K562 (cell line): ENCODE measurements at regions not wholly inside any gene's neighbourhood (a gene's known extent, or its start where the extent isn't known, plus 50 kb on each side); places are given as distances from the start of the nearest gene placed in this dataset.

Experiments used
- ATAC-seq: fragments of 200-7000 bp; cut with Tn5 transposase; 3 replicates; pipeline ENCODE4 v1.9.1; 2020; ENCODE audit warnings: moderate library complexity
- BruUV-seq: library from RNA; stranded (reverse); fragments of 400-500 nt; replicated peaks from 2 replicates; lab custom pipeline; 2021; lab: Mats Ljungman, UMichigan
- CTCF ChIA-PET: fragments of 300-600 bp; formaldehyde crosslinking; extraction: SDS; loops from one replicate; lab custom pipeline; 2021; ENCODE audit warnings: low intra/inter-chr PET ratio; lab: Yijun Ruan, JAX
- POLR2A ChIA-PET: fragments of 300-600, 350-650 bp; sonication (Branson Sonifier 250); formaldehyde crosslinking; extraction: SDS; loops from one replicate; lab custom pipeline; 2021; ENCODE audit warnings: antibody characterized with exemption, inconsistent platforms; lab: Yijun Ruan, JAX
- DNase-seq, 4 experiments: peaks; one replicate each; pipeline versions ENCODE4 v3.0.0 to v3.0.0-alpha.2; 2011 to 2018; ENCODE audit warnings: low spot score in 3 of 4, mixed read lengths in 3 of 4; ENCODE audit errors: extremely low read depth in 1 of 4
- FAIRE-seq: peaks from 2 replicates; lab custom pipeline; 2011; peaks lifted over from hg19 to GRCh38; lab: Jason Lieb, UNC
- H2AFZ ChIP-seq: 2 replicates; pipeline ENCODE4 v1.6.0; 2011; ENCODE audit warnings: low read depth, low read length, control low read depth, inconsistent platforms
- H3K27ac ChIP-seq: fragments of 200-600 bp; 3 replicates; pipeline ENCODE4 v1.8.0; 2011; ENCODE audit warnings: low read depth, mild to moderate bottlenecking, control low read depth, inconsistent platforms, low read length, moderate library complexity, mixed read lengths; ENCODE audit errors: extremely low read depth
- H3K27me3 ChIP-seq, 2 experiments: fragments of 300-600 bp in 1 of 2; 2 replicates in 1 of 2; 3 replicates in 1 of 2; pipeline versions ENCODE4 v1.6.0 to v1.8.0; 2011; ENCODE audit warnings: inconsistent platforms in 2 of 2, low read length in 2 of 2, mild to moderate bottlenecking in 1 of 2, mixed read lengths in 1 of 2, moderate library complexity in 1 of 2; ENCODE audit not compliant: control insufficient read depth in 2 of 2, insufficient read depth in 2 of 2
- H3K36me3 ChIP-seq: fragments of 300-600 bp; 3 replicates; pipeline ENCODE4 v1.8.0; 2011; ENCODE audit warnings: mild to moderate bottlenecking, low read length, inconsistent platforms; ENCODE audit not compliant: control insufficient read depth, insufficient read depth
- H3K4me1 ChIP-seq, 2 experiments: fragments of 200-600 bp in 1 of 2; replicated peaks in 1 of 2; 2 replicates in 1 of 2; 3 replicates in 1 of 2; pipeline versions ENCODE4 v1.5.1 to v1.8.0; 2011; ENCODE audit warnings: inconsistent platforms in 2 of 2, low read length in 2 of 2, mild to moderate bottlenecking in 1 of 2, mixed read lengths in 1 of 2, moderate library complexity in 1 of 2; ENCODE audit not compliant: control insufficient read depth in 2 of 2, insufficient read depth in 2 of 2
- H3K4me2 ChIP-seq: 2 replicates; pipeline ENCODE4 v1.6.1; 2011; ENCODE audit warnings: low read length, control low read depth, inconsistent platforms, mixed read lengths; ENCODE audit not compliant: insufficient read depth
- H3K4me3 ChIP-seq: fragments of 200-600 bp; sonication (generic), shearing (Covaris generic); 2 replicates; pipeline ENCODE4 v1.5.1; 2016; ENCODE audit warnings: control low read depth, inconsistent platforms
- H3K79me2 ChIP-seq: fragments of 200-600 bp; 3 replicates; pipeline ENCODE4 v1.8.0; 2011; ENCODE audit warnings: low read length, inconsistent platforms; ENCODE audit not compliant: control insufficient read depth, insufficient read depth
- H3K9ac ChIP-seq, 2 experiments: 2 replicates each; pipeline versions ENCODE4 v1.6.0 to v1.6.1; 2011; ENCODE audit warnings: low read depth in 2 of 2, low read length in 2 of 2, control low read depth in 1 of 2, inconsistent platforms in 1 of 2, mild to moderate bottlenecking in 1 of 2, mixed read lengths in 1 of 2; ENCODE audit not compliant: insufficient read depth in 1 of 2
- H3K9me1 ChIP-seq: one replicate; pipeline ENCODE4 v1.6.0; 2011; ENCODE audit warnings: inconsistent platforms, mild to moderate bottlenecking, low read length, moderate library complexity; ENCODE audit not compliant: control insufficient read depth, insufficient read depth
- H3K9me3 ChIP-seq: replicated peaks from 2 replicates; pipeline ENCODE4 v1.5.1; 2011; ENCODE audit warnings: low read depth, low read length, inconsistent platforms; ENCODE audit not compliant: control insufficient read depth, insufficient read depth
- H4K20me1 ChIP-seq: replicated peaks from 2 replicates; pipeline ENCODE4 v1.6.1; 2011; ENCODE audit warnings: low read length, inconsistent platforms, mixed read lengths; ENCODE audit not compliant: control insufficient read depth, insufficient read depth
- ARID3A ChIP-seq: IDR thresholded peaks from 2 replicates; pipeline ENCODE4 v1.6.1; 2012; ENCODE audit warnings: low read depth, low read length, improper control_type of control experiment, borderline replicate concordance
- HMBOX1 ChIP-seq: sonication (generic); IDR thresholded peaks from 2 replicates; pipeline ENCODE4 v1.6.1; 2016
- IRF2 ChIP-seq: sonication (generic); formaldehyde crosslinking; IDR thresholded peaks from 2 replicates; pipeline ENCODE4 v1.8.1; 2022; ENCODE audit warnings: mild to moderate bottlenecking, missing genetic modification reagents
- MTA1 ChIP-seq: fragments of 450-650 bp; IDR thresholded peaks from 2 replicates; pipeline ENCODE4 v1.6.1; 2017; ENCODE audit warnings: borderline replicate concordance
- SNRNP70 ChIP-seq: fragments of 200-400 bp; formaldehyde crosslinking; optimal IDR thresholded peaks from 2 replicates; pipeline ENCODE3; 2017; ENCODE audit warnings: low read depth, low read length
- SP1 ChIP-seq: sonication (generic); formaldehyde crosslinking; IDR thresholded peaks from 2 replicates; pipeline ENCODE4 v1.8.1; 2022; ENCODE audit warnings: mild to moderate bottlenecking, missing genetic modification reagents
- TAF1 ChIP-seq: IDR thresholded peaks from 2 replicates; pipeline ENCODE4 v1.6.1; 2011; ENCODE audit warnings: mild to moderate bottlenecking, low read length, moderate library complexity; ENCODE audit not compliant: insufficient read depth, control insufficient read depth, severe bottlenecking; ENCODE audit errors: extremely low read depth
- TARDBP ChIP-seq: fragments of 450-650 bp; IDR thresholded peaks from 2 replicates; pipeline ENCODE4 v1.6.1; 2016
- TBP ChIP-seq: optimal IDR thresholded peaks from 2 replicates; pipeline ENCODE3; 2011; ENCODE audit warnings: low read depth, low read length, improper control_type of control experiment
- WHSC1 ChIP-seq: IDR thresholded peaks from one replicate; pipeline ENCODE4 v1.6.1; 2012; ENCODE audit warnings: low read length, control low read depth, inconsistent platforms
- ZBTB1 ChIP-seq: sonication (generic); formaldehyde crosslinking; IDR thresholded peaks from 2 replicates; pipeline ENCODE4 v1.8.1; 2023; ENCODE audit warnings: missing genetic modification reagents, low read depth, mild to moderate bottlenecking, borderline replicate concordance
- ZNF445 ChIP-seq: fragments of 250-450 bp; sonication (Bioruptor Pico); IDR thresholded peaks from 2 replicates; pipeline ENCODE4 v1.4.0; 2020; ENCODE audit warnings: low read depth, mild to moderate bottlenecking, moderate library complexity
- WGBS: fragments of 100-300 bp; shearing (Covaris generic); methylation state at CpG from one replicate; pipeline ENCODE4 v1.1.6; 2016; ENCODE audit warnings: low coverage, mixed read lengths; ENCODE audit not compliant: insufficient coverage; ENCODE audit errors: missing lambda C conversion rate; 5-methylcytosine and 5-hydroxymethylcytosine counted together
- in situ Hi-C: fragments of 300-500 bp; cut with MboI; formaldehyde crosslinking; loops from 4 replicates; pipeline ENCODE4 v1.15.0; 2018; ENCODE audit warnings: inconsistent platforms, mixed read lengths
- intact Hi-C: fragments of 100-400 bp; cut with micrococcal nuclease; formaldehyde crosslinking; loops from 2 replicates; pipeline ENCODE4 v1.14.2; 2022

- DNase-seq (no peak), ATAC-seq (no peak), FAIRE-seq (no peak)
- ChIA-PET CTCF (no interaction called here), POLR2A (no interaction called here)
- Histone ChIP-seq H4K20me1 (no peaks in the 10 kb centered on the region), H2AFZ (no peak overlapping the region), H3K9me3 (no peaks in the 10 kb centered on the region; the same call in 1 of the 2 replicates), H3K27me3 (peaks cover 2 to 5% of the 10 kb centered on the region in 2 experiments; a peak in 3 of 5 replicates), H3K4me1 (peaks cover 5 to 9% of the 10 kb centered on the region in 2 experiments; a peak in 4 of 5 replicates), H3K79me2 (no peaks in the 10 kb centered on the region), H3K27ac (no peak overlapping the region), H3K9me1 (no peaks in the 10 kb centered on the region), H3K9ac (no peak overlapping the region), H3K4me3 (no peak overlapping the region), H3K4me2 (no peak overlapping the region), H3K36me3 (no peaks in the 10 kb centered on the region)
- in situ Hi-C loops (no loop called here), intact Hi-C loops (no loop called here)
- no TSS peak for BruUV-seq
- TF ChIP-seq TBP, result no peak
- no peak for TF ChIP-seq WHSC1
- no peak for TF ChIP-seq SP1 (CRISPR knock-in tag)
- TF ChIP-seq IRF2 (CRISPR knock-in tag), result no peak
- TF ChIP-seq TARDBP, result no peak
- TF ChIP-seq SNRNP70, result no peak
- no peak for TF ChIP-seq ZNF445 (CRISPR knock-in tag)
- no peak for TF ChIP-seq HMBOX1
- TF ChIP-seq ZBTB1 (CRISPR knock-in tag), result no peak
- no peak for TF ChIP-seq ARID3A
- no peak for TF ChIP-seq TAF1
- TF ChIP-seq MTA1, result no peak
- 0% methylated on average over 1 of the region's 1 CpG for WGBS
These were observed 77.6 kb downstream of the C5orf15 start for GRCh38 chr5:133890776-133891280.
